ENCODE measurements at regions not wholly inside any gene's neighbourhood (a gene's known extent, or its start where the extent isn't known, plus 50 kb on each side); places are given as distances from the start of the nearest gene placed in this dataset.
A peak's percentile ranks its signal among the peaks of the same experiment; 100 is the strongest.

DNA sequence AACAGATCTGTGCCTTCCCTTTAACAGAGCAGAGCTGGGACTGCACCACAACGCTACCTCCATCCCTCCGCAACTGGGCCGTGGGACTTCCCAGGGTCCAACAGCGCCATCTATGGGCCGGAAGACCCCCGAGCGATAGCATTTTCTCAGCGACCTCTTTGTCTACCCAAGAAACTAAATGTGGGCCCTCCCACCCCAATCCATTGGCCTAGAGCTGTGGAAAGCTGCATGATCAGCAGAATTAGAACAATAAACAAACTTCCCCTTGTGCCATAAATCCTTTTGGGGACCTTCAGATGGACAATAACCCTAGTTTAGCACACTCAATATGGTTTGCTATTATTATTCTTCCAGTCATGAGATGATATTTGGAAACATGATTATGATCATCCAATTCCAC lies 74.8 kb upstream of the NTRK3 start:
- Histone ChIP-seq H3K9ac (ENCODE audit: low read length) (no peak overlapping the region), H4K20me1 (ENCODE audit: insufficient read depth) (no peaks in the 10 kb centered on the region), H3K79me2 (replicated peaks; ENCODE audit: insufficient read depth, low read length) (no peaks in the 10 kb centered on the region), H3K27me3 (ENCODE audit: insufficient read depth, low read depth, low read length) (no peaks in the 10 kb centered on the region), H3K27ac (ENCODE audit: low read length) (no peak overlapping the region), H3K9me2 (ENCODE audit: insufficient read depth, low read length) (no peaks in the 10 kb centered on the region), H3F3A (ENCODE audit: insufficient read depth, low read length, poor library complexity, severe bottlenecking) (no peaks in the 10 kb centered on the region), H3K9me3 (ENCODE audit: low read length) (no peaks in the 10 kb centered on the region), H3K4me2 (ENCODE audit: low read length) (no peak overlapping the region), H2AFZ (ENCODE audit: low read depth, low read length) (no peak overlapping the region), H3K4me3 (ENCODE audit: low read length) (no peak overlapping the region), H3K36me3 (ENCODE audit: insufficient read depth, low read length) (no peaks in the 10 kb centered on the region)
- no peak for TF ChIP-seq TAF1 (IDR thresholded peaks at IDR 0.05; ENCODE audit: low read depth)
- TF ChIP-seq REST (IDR thresholded peaks at IDR 0.05; ENCODE audit: borderline replicate concordance) = no peak
- TF ChIP-seq EP300 (conservative IDR thresholded peaks at IDR 0.05; ENCODE audit: poor library complexity, severe bottlenecking) = no peak
- TF ChIP-seq SMC3 (conservative IDR thresholded peaks at IDR 0.05; ENCODE audit: poor library complexity) = no peak
- TF ChIP-seq, protein P1, sequence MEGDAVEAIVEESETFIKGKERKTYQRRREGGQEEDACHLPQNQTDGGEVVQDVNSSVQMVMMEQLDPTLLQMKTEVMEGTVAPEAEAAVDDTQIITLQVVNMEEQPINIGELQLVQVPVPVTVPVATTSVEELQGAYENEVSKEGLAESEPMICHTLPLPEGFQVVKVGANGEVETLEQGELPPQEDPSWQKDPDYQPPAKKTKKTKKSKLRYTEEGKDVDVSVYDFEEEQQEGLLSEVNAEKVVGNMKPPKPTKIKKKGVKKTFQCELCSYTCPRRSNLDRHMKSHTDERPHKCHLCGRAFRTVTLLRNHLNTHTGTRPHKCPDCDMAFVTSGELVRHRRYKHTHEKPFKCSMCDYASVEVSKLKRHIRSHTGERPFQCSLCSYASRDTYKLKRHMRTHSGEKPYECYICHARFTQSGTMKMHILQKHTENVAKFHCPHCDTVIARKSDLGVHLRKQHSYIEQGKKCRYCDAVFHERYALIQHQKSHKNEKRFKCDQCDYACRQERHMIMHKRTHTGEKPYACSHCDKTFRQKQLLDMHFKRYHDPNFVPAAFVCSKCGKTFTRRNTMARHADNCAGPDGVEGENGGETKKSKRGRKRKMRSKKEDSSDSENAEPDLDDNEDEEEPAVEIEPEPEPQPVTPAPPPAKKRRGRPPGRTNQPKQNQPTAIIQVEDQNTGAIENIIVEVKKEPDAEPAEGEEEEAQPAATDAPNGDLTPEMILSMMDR (IDR thresholded peaks at IDR 0.05; ENCODE audit: poor library complexity, severe bottlenecking) = peak; percentile 47
- no peak for TF ChIP-seq MXI1 (conservative IDR thresholded peaks at IDR 0.05; ENCODE audit: poor library complexity, severe bottlenecking)
- peak; percentile 40 for TF ChIP-seq RAD21 (conservative IDR thresholded peaks at IDR 0.05)
- no peak for TF ChIP-seq POLR2AphosphoS5 (IDR thresholded peaks at IDR 0.05)
- no peak for TF ChIP-seq EZH2 (IDR thresholded peaks at IDR 0.05; ENCODE audit: borderline replicate concordance, insufficient read depth, low read length, poor library complexity, severe bottlenecking)

- H3K27me3 ChIP-seq (ENCODE audit: insufficient read depth, low read depth, low read length) = no peaks in the 10 kb centered on the region
- H3K79me2 ChIP-seq (replicated peaks; ENCODE audit: insufficient read depth, low read length) = no peaks in the 10 kb centered on the region
- H3K27ac ChIP-seq (ENCODE audit: low read length) = no peak overlapping the region
- TF ChIP-seq POLR2AphosphoS5 (IDR thresholded peaks at IDR 0.05) (no peak), SMC3 (conservative IDR thresholded peaks at IDR 0.05; ENCODE audit: poor library complexity) (no peak), RAD21 (conservative IDR thresholded peaks at IDR 0.05) (no peak), EZH2 (IDR thresholded peaks at IDR 0.05; ENCODE audit: borderline replicate concordance, insufficient read depth, low read length, poor library complexity, severe bottlenecking) (no peak), TAF1 (IDR thresholded peaks at IDR 0.05; ENCODE audit: low read depth) (no peak), REST (IDR thresholded peaks at IDR 0.05; ENCODE audit: borderline replicate concordance) (no peak), MXI1 (conservative IDR thresholded peaks at IDR 0.05; ENCODE audit: poor library complexity, severe bottlenecking) (no peak), EP300 (conservative IDR thresholded peaks at IDR 0.05; ENCODE audit: poor library complexity, severe bottlenecking) (no peak)
- TF ChIP-seq, protein P1 (IDR thresholded peaks at IDR 0.05; ENCODE audit: poor library complexity, severe bottlenecking) = no peak
- H3F3A ChIP-seq (ENCODE audit: insufficient read depth, low read length, poor library complexity, severe bottlenecking) = no peaks in the 10 kb centered on the region
- no peaks in the 10 kb centered on the region for H3K9me2 ChIP-seq (ENCODE audit: insufficient read depth, low read length)
- H3K9me3 ChIP-seq (ENCODE audit: low read length) = no peaks in the 10 kb centered on the region
- H2AFZ ChIP-seq (ENCODE audit: low read depth, low read length) = no peak overlapping the region
- H3K4me3 ChIP-seq (ENCODE audit: low read length) = no peak overlapping the region
- no peaks in the 10 kb centered on the region for H4K20me1 ChIP-seq (ENCODE audit: insufficient read depth)
- no peak overlapping the region for H3K4me2 ChIP-seq (ENCODE audit: low read length)
- H3K9ac ChIP-seq (ENCODE audit: low read length) = no peak overlapping the region
- no peaks in the 10 kb centered on the region for H3K36me3 ChIP-seq (ENCODE audit: insufficient read depth, low read length)
These were observed 70.4 kb upstream of the NTRK3 start for GRCh38 chr15:88326924-88327323.
